ENCODE measurements at regions not wholly inside any gene's neighbourhood (a gene's known extent, or its start where the extent isn't known, plus 50 kb on each side); places are given as distances from the start of the nearest gene placed in this dataset.

GRCh38 chr5:107724642-107725041, 53.9 kb upstream of the EFNA5 start:
- no peak for TF ChIP-seq EZH2 (IDR thresholded peaks at IDR 0.05; ENCODE audit: insufficient read depth, poor library complexity, severe bottlenecking)
- TF ChIP-seq EZH2phosphoT487 (IDR thresholded peaks at IDR 0.05; ENCODE audit: insufficient read depth, low read depth), result no peak

Measured in GM23248 (cell line).